ENCODE measurements at regions not wholly inside any gene's neighbourhood (a gene's known extent, or its start where the extent isn't known, plus 50 kb on each side); places are given as distances from the start of the nearest gene placed in this dataset.

DNA sequence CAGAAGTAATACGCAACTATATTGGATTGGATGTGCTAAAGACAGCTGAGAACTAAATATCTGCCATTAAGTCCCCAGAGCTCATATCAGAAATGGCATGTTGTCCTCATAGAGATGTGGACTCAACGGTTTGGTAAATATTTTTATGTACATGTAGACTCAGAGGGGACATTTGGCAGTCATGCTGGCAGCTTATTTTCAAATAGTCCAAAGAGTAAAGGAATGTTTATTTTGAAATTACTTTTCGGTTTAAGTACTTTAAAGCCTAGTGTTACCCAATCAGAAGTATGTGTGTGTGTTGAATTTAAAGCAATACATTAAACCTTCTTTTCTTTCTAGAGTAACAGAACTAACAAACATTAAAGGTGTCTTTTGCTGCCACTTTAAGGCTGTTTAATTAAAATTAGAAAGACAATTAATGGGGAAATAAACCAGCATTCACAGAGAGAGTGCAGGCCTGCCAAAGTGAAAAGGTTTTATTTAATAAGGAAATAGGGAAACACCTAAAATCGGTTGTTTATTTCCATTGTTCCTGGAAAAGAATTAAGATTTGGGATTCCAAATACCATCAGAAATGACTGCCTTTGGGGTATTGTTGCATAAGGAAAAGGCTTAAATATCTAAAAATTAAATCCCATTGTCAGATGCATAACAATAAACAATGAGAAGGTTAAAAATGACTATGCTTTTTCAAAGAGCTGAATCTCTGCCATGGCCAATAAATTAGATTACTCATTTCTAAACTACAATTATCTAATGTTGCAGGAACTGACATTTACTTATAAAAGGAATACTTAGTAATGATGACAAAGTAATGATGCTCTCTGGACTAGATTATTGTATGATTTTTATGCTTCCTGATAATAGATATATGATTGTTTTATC, 113.4 kb upstream of the AHR start:
- ChIA-PET POLR2A (interaction anchor here (1.0 kb wide), 1 partner anchor 10 kb away, joined by 3 read pairs; no protein-coding TSS in a partner anchor), CTCF (no interaction called here)
- Mint-ChIP-seq H3K4me1 (ENCODE audit: insufficient read depth, unreplicated experiment) (no peaks in the 10 kb centered on the region), H3K27ac (ENCODE audit: low read depth, unreplicated experiment) (no peak overlapping the region), H3K9me3 (ENCODE audit: unreplicated experiment) (peaks cover 7% of the 10 kb centered on the region), H3K27me3 (ENCODE audit: insufficient read depth, unreplicated experiment) (no peaks in the 10 kb centered on the region), H3K4me3 (ENCODE audit: unreplicated experiment) (no peak overlapping the region), H3K36me3 (ENCODE audit: insufficient read depth, unreplicated experiment) (no peaks in the 10 kb centered on the region)
- DNase-seq (ENCODE audit: unreplicated experiment): no peak
- intact Hi-C loops (cut with micrococcal nuclease): no loop called here
- BruUV-seq (replicated peaks): no TSS peak
- TF ChIP-seq, protein P1, sequence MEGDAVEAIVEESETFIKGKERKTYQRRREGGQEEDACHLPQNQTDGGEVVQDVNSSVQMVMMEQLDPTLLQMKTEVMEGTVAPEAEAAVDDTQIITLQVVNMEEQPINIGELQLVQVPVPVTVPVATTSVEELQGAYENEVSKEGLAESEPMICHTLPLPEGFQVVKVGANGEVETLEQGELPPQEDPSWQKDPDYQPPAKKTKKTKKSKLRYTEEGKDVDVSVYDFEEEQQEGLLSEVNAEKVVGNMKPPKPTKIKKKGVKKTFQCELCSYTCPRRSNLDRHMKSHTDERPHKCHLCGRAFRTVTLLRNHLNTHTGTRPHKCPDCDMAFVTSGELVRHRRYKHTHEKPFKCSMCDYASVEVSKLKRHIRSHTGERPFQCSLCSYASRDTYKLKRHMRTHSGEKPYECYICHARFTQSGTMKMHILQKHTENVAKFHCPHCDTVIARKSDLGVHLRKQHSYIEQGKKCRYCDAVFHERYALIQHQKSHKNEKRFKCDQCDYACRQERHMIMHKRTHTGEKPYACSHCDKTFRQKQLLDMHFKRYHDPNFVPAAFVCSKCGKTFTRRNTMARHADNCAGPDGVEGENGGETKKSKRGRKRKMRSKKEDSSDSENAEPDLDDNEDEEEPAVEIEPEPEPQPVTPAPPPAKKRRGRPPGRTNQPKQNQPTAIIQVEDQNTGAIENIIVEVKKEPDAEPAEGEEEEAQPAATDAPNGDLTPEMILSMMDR (IDR thresholded peaks at IDR 0.05; ENCODE audit: unreplicated experiment): no peak

DNA sequence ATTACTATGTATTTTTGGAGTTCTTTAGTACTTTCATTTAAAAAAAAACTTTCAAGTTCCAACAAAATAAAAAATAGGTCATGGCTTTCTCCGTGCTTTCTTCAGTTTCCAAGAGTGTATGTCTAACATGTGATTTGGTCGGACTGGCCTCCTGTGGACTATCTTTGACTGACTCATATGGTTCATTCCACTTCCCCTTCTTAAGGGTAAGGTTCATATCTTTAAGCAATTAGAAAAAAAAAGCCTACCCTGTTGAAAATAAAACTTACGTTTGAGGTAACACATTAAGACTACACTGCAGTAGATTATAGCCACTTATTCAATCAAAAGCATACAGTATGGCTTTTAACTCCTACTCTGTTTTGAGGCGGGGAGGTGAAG, 112.8 kb upstream of the AHR start:
- Mint-ChIP-seq H3K27ac (ENCODE audit: low read depth, unreplicated experiment) (no peak overlapping the region), H3K9me3 (ENCODE audit: unreplicated experiment) (peaks cover 7% of the 10 kb centered on the region), H3K4me1 (ENCODE audit: insufficient read depth, unreplicated experiment) (no peaks in the 10 kb centered on the region), H3K4me3 (ENCODE audit: unreplicated experiment) (no peak overlapping the region), H3K27me3 (ENCODE audit: insufficient read depth, unreplicated experiment) (no peaks in the 10 kb centered on the region), H3K36me3 (ENCODE audit: insufficient read depth, unreplicated experiment) (no peaks in the 10 kb centered on the region)
- DNase-seq (ENCODE audit: unreplicated experiment): no peak
- no TSS peak for BruUV-seq (replicated peaks)
- intact Hi-C loops (cut with micrococcal nuclease): no loop called here
- POLR2A ChIA-PET: no interaction called here
- CTCF ChIA-PET: interaction anchor here (0.7 to 2.4 kb wide), 2 partner anchors 202 to 317 kb away, joined by 4 to 10 read pairs; no protein-coding TSS in a partner anchor
- TF ChIP-seq, protein P1 (IDR thresholded peaks at IDR 0.05; ENCODE audit: unreplicated experiment): no peak

DNA sequence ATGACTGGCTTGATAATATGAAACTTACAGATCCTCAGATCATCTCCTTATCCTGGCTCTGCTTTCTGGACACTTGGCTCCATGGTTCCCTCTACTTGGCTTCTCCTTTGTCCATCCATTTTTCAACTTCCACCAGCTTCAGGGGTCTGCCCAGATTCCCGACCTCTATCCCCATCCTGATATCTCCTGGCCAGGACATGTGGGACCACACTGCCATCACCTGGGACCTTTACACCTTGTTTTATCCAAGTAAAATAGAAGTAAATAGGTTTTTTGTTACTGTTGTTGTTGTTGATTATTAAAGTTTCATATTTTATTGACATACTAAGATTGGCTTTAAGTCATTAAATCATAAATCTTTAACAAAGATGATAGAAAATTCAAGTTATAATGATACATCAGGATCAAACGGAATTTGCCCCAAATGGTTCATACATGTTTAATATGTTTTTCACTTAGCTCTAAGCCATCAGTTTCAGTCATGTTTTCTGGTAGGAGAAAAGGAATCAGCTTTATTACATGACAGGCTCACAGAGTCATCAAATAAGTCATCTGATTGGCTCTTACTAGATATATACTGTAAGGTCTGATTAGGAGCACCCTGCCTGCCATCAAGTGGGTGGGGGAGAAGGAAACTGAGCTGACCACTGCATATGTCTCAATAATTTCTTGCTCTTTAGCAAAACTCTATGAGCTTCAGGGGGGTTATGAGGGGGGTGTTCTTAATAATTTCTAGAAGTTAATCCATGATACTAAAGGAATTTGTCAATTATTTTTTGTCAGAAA, 111.5 kb upstream of the AHR start:
- no peaks in the 10 kb centered on the region for H3K27me3 Mint-ChIP-seq (ENCODE audit: insufficient read depth, unreplicated experiment)
- TF ChIP-seq, protein P1 (IDR thresholded peaks at IDR 0.05; ENCODE audit: unreplicated experiment): no peak
- H3K9me3 Mint-ChIP-seq (ENCODE audit: unreplicated experiment): peaks cover 1% of the 10 kb centered on the region
- no TSS peak for BruUV-seq (replicated peaks)
- no peaks in the 10 kb centered on the region for H3K36me3 Mint-ChIP-seq (ENCODE audit: insufficient read depth, unreplicated experiment)
- no peaks in the 10 kb centered on the region for H3K4me1 Mint-ChIP-seq (ENCODE audit: insufficient read depth, unreplicated experiment)
- ChIA-PET POLR2A (interaction anchor here (0.6 to 0.7 kb wide), 3 partner anchors 103 to 460 kb away, joined by 3 read pairs; no protein-coding TSS in a partner anchor), CTCF (interaction anchor here (0.6 to 2.4 kb wide), 5 partner anchors 9 to 204 kb away, joined by 3 to 10 read pairs (median 3); no protein-coding TSS in a partner anchor)
- peak overlapping the region; percentile 67 for H3K27ac Mint-ChIP-seq (ENCODE audit: low read depth, unreplicated experiment)
- intact Hi-C loops (cut with micrococcal nuclease): no loop called here
- no peak overlapping the region for H3K4me3 Mint-ChIP-seq (ENCODE audit: unreplicated experiment)
- DNase-seq (ENCODE audit: unreplicated experiment): no peak

DNA sequence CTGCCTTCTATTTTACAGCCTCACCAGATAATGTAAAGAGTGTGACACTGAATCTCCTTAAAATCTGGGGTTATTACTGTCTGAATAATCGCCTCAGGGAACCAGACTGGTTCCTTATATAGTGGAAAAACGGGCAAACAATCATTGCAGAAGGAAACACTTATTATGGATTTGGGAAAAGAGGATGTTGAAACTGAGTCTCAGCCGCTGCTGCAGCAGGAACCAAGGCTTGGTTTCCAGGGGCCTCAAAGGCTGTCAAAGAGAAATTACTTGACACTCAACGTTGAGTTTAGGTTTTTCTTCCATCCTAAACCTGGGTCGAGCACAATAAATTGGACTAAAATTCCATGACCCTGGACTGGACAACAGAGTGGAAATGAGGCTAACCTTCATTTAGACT, 103.8 kb upstream of the AHR start:
- Mint-ChIP-seq H3K9me3 (ENCODE audit: unreplicated experiment) (no peaks in the 10 kb centered on the region), H3K27me3 (ENCODE audit: insufficient read depth, unreplicated experiment) (no peaks in the 10 kb centered on the region), H3K4me3 (ENCODE audit: unreplicated experiment) (no peak overlapping the region), H3K36me3 (ENCODE audit: insufficient read depth, unreplicated experiment) (no peaks in the 10 kb centered on the region), H3K4me1 (ENCODE audit: insufficient read depth, unreplicated experiment) (no peaks in the 10 kb centered on the region), H3K27ac (ENCODE audit: low read depth, unreplicated experiment) (no peak overlapping the region)
- intact Hi-C loops (cut with micrococcal nuclease): no loop called here
- TF ChIP-seq, protein P1 (IDR thresholded peaks at IDR 0.05; ENCODE audit: unreplicated experiment): no peak
- POLR2A ChIA-PET: interaction anchor here (1.5 kb wide), 1 partner anchor 10 kb away, joined by 3 read pairs; no protein-coding TSS in a partner anchor
- no TSS peak for BruUV-seq (replicated peaks)
- no peak for DNase-seq (ENCODE audit: unreplicated experiment)
- CTCF ChIA-PET: no interaction called here
